Calu3 (cell line): ENCODE measurements at regions not wholly inside any gene's neighbourhood (a gene's known extent, or its start where the extent isn't known, plus 50 kb on each side); places are given as distances from the start of the nearest gene placed in this dataset.

Source experiments
- BruUV-seq: library from RNA; stranded (reverse); fragments of 400-500 nt; replicated peaks from 2 replicates; lab custom pipeline; 2021; lab: Mats Ljungman, UMichigan
- CTCF ChIA-PET: fragments of 300-600 bp; sonication (Branson Sonifier 250); formaldehyde crosslinking; loops from one replicate; lab custom pipeline; 2022; ENCODE audit warnings: antibody characterized with exemption; lab: Charles Lee
- DNase-seq: peaks from one replicate; pipeline ENCODE4 v3.0.0; 2022
- H3K27ac Mint-ChIP-seq: one replicate; pipeline ENCODE4 v1.8.0; 2022; ENCODE audit warnings: mixed read lengths; ENCODE audit not compliant: unreplicated experiment
- H3K27me3 Mint-ChIP-seq: one replicate; pipeline ENCODE4 v1.8.0; 2022; ENCODE audit warnings: mixed read lengths; ENCODE audit not compliant: unreplicated experiment
- H3K36me3 Mint-ChIP-seq: one replicate; pipeline ENCODE4 v1.8.0; 2022; ENCODE audit warnings: mild to moderate bottlenecking, moderate library complexity, mixed read lengths; ENCODE audit not compliant: insufficient read depth, unreplicated experiment
- H3K4me1 Mint-ChIP-seq: one replicate; pipeline ENCODE4 v1.8.0; 2022; ENCODE audit warnings: mild to moderate bottlenecking, low read depth, mixed read lengths; ENCODE audit not compliant: unreplicated experiment
- H3K4me3 Mint-ChIP-seq: one replicate; pipeline ENCODE4 v1.8.0; 2022; ENCODE audit warnings: mild to moderate bottlenecking, low read depth, moderate library complexity, mixed read lengths; ENCODE audit not compliant: unreplicated experiment
- H3K9me3 Mint-ChIP-seq: one replicate; pipeline ENCODE4 v1.8.0; 2022; ENCODE audit warnings: low read depth, mixed read lengths; ENCODE audit not compliant: unreplicated experiment
- CTCF ChIP-seq: fragments of 200-600 bp; IDR thresholded peaks from one replicate; pipeline ENCODE4 v1.8.0; 2022; ENCODE audit warnings: antibody characterized with exemption; ENCODE audit not compliant: unreplicated experiment
- intact Hi-C: fragments of 100-400 bp; cut with micrococcal nuclease; formaldehyde crosslinking; loops from one replicate; pipeline ENCODE4 v1.10.0; 2022; ENCODE audit not compliant: unreplicated experiment

- no TSS peak for BruUV-seq
- no peaks in the 10 kb centered on the region for H3K9me3 Mint-ChIP-seq
- no peak overlapping the region for H3K27ac Mint-ChIP-seq
- TF ChIP-seq CTCF = peak; percentile 97
- CTCF ChIA-PET = interaction anchor here (0.5 to 1.6 kb wide), 5 partner anchors 12 to 1694 kb away, joined by 3 to 11 read pairs (median 5); partner anchors contain the start of gene MAFB
- peaks cover 79% of the 10 kb centered on the region for H3K27me3 Mint-ChIP-seq
- intact Hi-C loops = loop anchor here (1.0 to 10.0 kb wide), 2 partner anchors 157 to 1426 kb away; no protein-coding TSS in a partner anchor
- no peak overlapping the region for H3K4me3 Mint-ChIP-seq
- peak; percentile 82 for DNase-seq
- no peaks in the 10 kb centered on the region for H3K36me3 Mint-ChIP-seq
- no peaks in the 10 kb centered on the region for H3K4me1 Mint-ChIP-seq
These were observed 306.9 kb downstream of the DHX35 start for GRCh38 chr20:39268981-39269461.

GRCh38 chr20:39268491-39268951, 306.4 kb downstream of the DHX35 start:
- intact Hi-C loops = loop anchor here (10.0 kb wide), 1 partner anchor 1426 kb away; no protein-coding TSS in a partner anchor
- H3K4me1 Mint-ChIP-seq = no peaks in the 10 kb centered on the region
- H3K9me3 Mint-ChIP-seq = no peaks in the 10 kb centered on the region
- CTCF ChIA-PET = interaction anchor here (0.8 to 1.6 kb wide), 4 partner anchors 12 to 1695 kb away, joined by 3 to 11 read pairs (median 4); partner anchors contain the start of gene MAFB
- no TSS peak for BruUV-seq
- TF ChIP-seq CTCF = no peak
- no peaks in the 10 kb centered on the region for H3K36me3 Mint-ChIP-seq
- no peak for DNase-seq
- H3K27me3 Mint-ChIP-seq = peaks cover 75% of the 10 kb centered on the region
- H3K4me3 Mint-ChIP-seq = no peak overlapping the region
- H3K27ac Mint-ChIP-seq = no peak overlapping the region

DNA sequence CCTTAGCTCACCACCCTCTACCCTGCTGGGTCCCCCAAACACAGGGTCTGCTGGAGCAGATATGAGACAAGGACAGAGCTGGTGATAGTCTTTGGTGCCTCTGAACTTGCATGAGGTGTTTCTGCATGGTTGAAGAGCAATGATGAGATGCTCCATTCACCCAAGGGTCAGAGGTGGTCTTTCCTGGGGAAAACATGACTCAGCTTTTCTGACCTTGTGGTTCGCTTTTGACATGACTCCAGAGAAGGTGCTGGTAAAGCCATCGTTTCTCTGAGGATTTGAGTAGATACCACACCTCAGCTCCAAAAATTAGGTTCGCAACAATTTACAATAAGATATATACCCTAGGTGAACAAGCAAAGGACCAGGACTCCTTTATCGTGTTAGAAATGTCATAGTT, 304.8 kb downstream of the DHX35 start:
- no TSS peak for BruUV-seq
- CTCF ChIA-PET = interaction anchor here (1.6 kb wide), 1 partner anchor 9 kb away, joined by 4 read pairs; no protein-coding TSS in a partner anchor
- Mint-ChIP-seq H3K4me3 (no peak overlapping the region), H3K4me1 (no peaks in the 10 kb centered on the region), H3K27me3 (peaks cover 68% of the 10 kb centered on the region), H3K36me3 (no peaks in the 10 kb centered on the region), H3K27ac (no peak overlapping the region), H3K9me3 (no peaks in the 10 kb centered on the region)
- intact Hi-C loops = loop anchor here (10.0 kb wide), 1 partner anchor 1428 kb away; no protein-coding TSS in a partner anchor
- DNase-seq = no peak
- no peak for TF ChIP-seq CTCF

- H3K36me3 Mint-ChIP-seq = no peaks in the 10 kb centered on the region
- peak; percentile 81 for DNase-seq
- H3K27ac Mint-ChIP-seq = no peak overlapping the region
- intact Hi-C loops = loop anchor here (1.0 to 10.0 kb wide), 3 partner anchors 152 to 1698 kb away; no protein-coding TSS in a partner anchor
- H3K4me3 Mint-ChIP-seq = no peak overlapping the region
- H3K27me3 Mint-ChIP-seq = peaks cover 75% of the 10 kb centered on the region
- no peaks in the 10 kb centered on the region for H3K4me1 Mint-ChIP-seq
- CTCF ChIA-PET = interaction anchor here (0.8 to 2.7 kb wide), 5 partner anchors 13 to 215 kb away, joined by 3 to 9 read pairs (median 3); no protein-coding TSS in a partner anchor
- H3K9me3 Mint-ChIP-seq = no peaks in the 10 kb centered on the region
- no TSS peak for BruUV-seq
- peak; percentile 98 for TF ChIP-seq CTCF
These were observed 302.5 kb downstream of the DHX35 start for GRCh38 chr20:39264506-39265172.
